Non-pigmented ciliary epithelial cell (primary cell): ENCODE measurements at regions not wholly inside any gene's neighbourhood (a gene's known extent, or its start where the extent isn't known, plus 50 kb on each side); places are given as distances from the start of the nearest gene placed in this dataset.

Experiments used
- DNase-seq: peaks from one replicate; pipeline ENCODE4 v3.0.0-alpha.2; 2010; ENCODE audit warnings: low read depth

- DNase-seq, result no peak
Observed at GRCh38 chr4:10203851-10204250, 87.3 kb upstream of the WDR1 start.

- no peak for DNase-seq
Observed at GRCh38 chr4:10201381-10202223, 85.0 kb upstream of the WDR1 start.

- DNase-seq, result no peak
Observed at GRCh38 chr4:10200869-10201268, 84.3 kb upstream of the WDR1 start.

- no peak for DNase-seq
Observed at GRCh38 chr4:10198365-10198764, 81.8 kb upstream of the WDR1 start.

- no peak for DNase-seq
Observed at GRCh38 chr4:10197952-10198351, 81.4 kb upstream of the WDR1 start.

GRCh38 chr4:10196191-10196590 is 79.6 kb upstream of the WDR1 start:
- no peak for DNase-seq

- no peak for DNase-seq
Observed at GRCh38 chr4:10192331-10192730, 75.7 kb upstream of the WDR1 start.

GRCh38 chr4:10188400-10189004 is 71.9 kb upstream of the WDR1 start:
- DNase-seq, result no peak

GRCh38 chr4:10186228-10187214 is 69.9 kb upstream of the WDR1 start:
- no peak for DNase-seq

- DNase-seq, result no peak
Observed at GRCh38 chr4:10185518-10186227, 69.1 kb upstream of the WDR1 start.

- no peak for DNase-seq
Observed at GRCh38 chr4:10184501-10184938, 67.9 kb upstream of the WDR1 start.

- DNase-seq, result no peak
Observed at GRCh38 chr4:10184041-10184440, 67.4 kb upstream of the WDR1 start.

- no peak for DNase-seq
Observed at GRCh38 chr4:10183462-10183861, 66.9 kb upstream of the WDR1 start.

GRCh38 chr4:10182446-10183424 is 66.1 kb upstream of the WDR1 start:
- DNase-seq, result no peak

GRCh38 chr4:10181745-10182445 is 65.3 kb upstream of the WDR1 start:
- DNase-seq, result no peak

GRCh38 chr4:10180927-10181744 is 64.5 kb upstream of the WDR1 start:
- DNase-seq, result no peak

- no peak for DNase-seq
Observed at GRCh38 chr4:10180603-10180926, 64.0 kb upstream of the WDR1 start.

- no peak for DNase-seq
Observed at GRCh38 chr4:10179957-10180602, 63.5 kb upstream of the WDR1 start.

- no peak for DNase-seq
Observed at GRCh38 chr4:10178763-10179162, 62.2 kb upstream of the WDR1 start.
